ENCODE measurements at regions not wholly inside any gene's neighbourhood (a gene's known extent, or its start where the extent isn't known, plus 50 kb on each side); places are given as distances from the start of the nearest gene placed in this dataset.
"Not testable (repeated sequence)": the region's sequence is repeated elsewhere in the genome, so short reads cannot be mapped to it uniquely, and the experiment has no call there.

- H3K9me3 ChIP-seq (ENCODE audit: control insufficient read depth, insufficient read depth, low read length); H3K23ac ChIP-seq (ENCODE audit: low read depth, low read length); H2AK5ac ChIP-seq (ENCODE audit: low read depth, low read length); H3K14ac ChIP-seq (replicated peaks; ENCODE audit: low read depth, low read length); H3K27ac ChIP-seq (ENCODE audit: insufficient read depth, low read length); H4K8ac ChIP-seq (ENCODE audit: low read depth in 2 of 2, low read length in 2 of 2); H3K56ac ChIP-seq (ENCODE audit: extremely low read depth, insufficient read depth, low read length); H3K27me3 ChIP-seq (ENCODE audit: control insufficient read depth, insufficient read depth, low read length); CTCF ChIA-PET; H3K79me1 ChIP-seq (ENCODE audit: low read depth in 1 of 2, low read length in 2 of 2); H3K9ac ChIP-seq (ENCODE audit: low read depth, low read length); H3K4me3 ChIP-seq (ENCODE audit: insufficient read depth, low read depth, low read length); H3K4ac ChIP-seq (ENCODE audit: low read depth, low read length); intact Hi-C loops (cut with micrococcal nuclease); dilution Hi-C loops (cut with HindIII; ENCODE audit: low sequenced_read_pairs, unreplicated experiment); H4K5ac ChIP-seq (ENCODE audit: low read depth, low read length); H3K4me2 ChIP-seq (ENCODE audit: low read depth, low read length); H3K4me1 ChIP-seq (ENCODE audit: control insufficient read depth, insufficient read depth, low read length); H3K36me3 ChIP-seq (ENCODE audit: control insufficient read depth, insufficient read depth, low read length); DNase-seq; H2BK15ac ChIP-seq (ENCODE audit: low read depth, low read length); in situ Hi-C loops (cut with MboI; ENCODE audit: low sequenced_read_pairs); H2BK5ac ChIP-seq (ENCODE audit: low read depth, low read length, poor library complexity, severe bottlenecking); H3K18ac ChIP-seq (ENCODE audit: low read depth, low read length); ATAC-seq (ENCODE audit: low read depth); H2BK20ac ChIP-seq (ENCODE audit: low read depth, low read length); H4K91ac ChIP-seq (ENCODE audit: insufficient read depth, low read depth, low read length); H2AK9ac ChIP-seq (replicated peaks; ENCODE audit: low read depth, low read length, poor library complexity); POLR2A ChIA-PET (ENCODE audit: unreplicated experiment); BruUV-seq (replicated peaks); H2AFZ ChIP-seq (replicated peaks; ENCODE audit: low read length, poor library complexity); H2BK120ac ChIP-seq (ENCODE audit: low read depth, low read length); H3K9me1 ChIP-seq (ENCODE audit: insufficient read depth, low read length); H4K20me1 ChIP-seq (ENCODE audit: insufficient read depth, low read length): not testable (repeated sequence)
- no CpG with 5 or more reads among the region's 1 CpG for WGBS, 2 experiments (ENCODE audit: extremely low coverage in 2 of 2, insufficient read length in 1 of 2)
Observed at GRCh38 chr17:70331066-70331465, 161.7 kb downstream of the KCNJ2 start.

All from IMR-90 (cell line).